Smooth muscle cell (in vitro differentiated cells): ENCODE measurements at regions not wholly inside any gene's neighbourhood (a gene's known extent, or its start where the extent isn't known, plus 50 kb on each side); places are given as distances from the start of the nearest gene placed in this dataset.
A peak's percentile ranks its signal among the peaks of the same experiment; 100 is the strongest.

ENCODE experiments used
- DNase-seq: peaks from one replicate; lab custom pipeline; 2025; ENCODE audit not compliant: unreplicated experiment; lab: John Stamatoyannopoulos, UW
- H2AFZ ChIP-seq: fragments of 200-600 bp; sonication (generic); 2 replicates; pipeline ENCODE4 v1.6.0; 2016; ENCODE audit warnings: antibody characterized with exemption, low read depth, mild to moderate bottlenecking
- H3F3A ChIP-seq: fragments of 200-600 bp; sonication (generic); 2 replicates; pipeline ENCODE4 v1.6.0; 2017; ENCODE audit warnings: antibody characterized with exemption, low read depth
- H3K27ac ChIP-seq: fragments of 200-600 bp; sonication (generic); 2 replicates; pipeline ENCODE4 v1.5.1; 2016; ENCODE audit warnings: low read depth, mild to moderate bottlenecking
- H3K27me3 ChIP-seq: fragments of 200-600 bp; sonication (generic); 2 replicates; pipeline ENCODE4 v1.6.1; 2016; ENCODE audit warnings: low read depth, mild to moderate bottlenecking
- H3K36me3 ChIP-seq: fragments of 200-600 bp; sonication (generic); 2 replicates; pipeline ENCODE4 v1.5.1; 2016; ENCODE audit warnings: low read depth
- H3K4me1 ChIP-seq: fragments of 200-600 bp; sonication (generic); 2 replicates; pipeline ENCODE4 v1.5.1; 2016; ENCODE audit warnings: low read depth
- H3K4me2 ChIP-seq: fragments of 200-600 bp; sonication (generic); 2 replicates; pipeline ENCODE4 v1.6.0; 2016; ENCODE audit warnings: mild to moderate bottlenecking
- H3K4me3 ChIP-seq: fragments of 200-600 bp; sonication (generic); 2 replicates; pipeline ENCODE4 v1.5.1; 2016; ENCODE audit warnings: mild to moderate bottlenecking
- H3K79me2 ChIP-seq: fragments of 200-600 bp; sonication (generic); 2 replicates; pipeline ENCODE4 v1.6.0; 2016; ENCODE audit warnings: low read depth, mild to moderate bottlenecking
- H3K9ac ChIP-seq: fragments of 200-600 bp; sonication (generic); 2 replicates; pipeline ENCODE4 v1.6.0; 2016; ENCODE audit warnings: low read depth
- H3K9me3 ChIP-seq: fragments of 200-600 bp; sonication (generic); replicated peaks from 2 replicates; pipeline ENCODE4 v1.5.1; 2016; ENCODE audit warnings: low read depth
- H4K20me1 ChIP-seq: fragments of 200-600 bp; sonication (generic); 2 replicates; pipeline ENCODE4 v1.6.0; 2016; ENCODE audit warnings: low read depth
- CTCF ChIP-seq: fragments of 200-600 bp; sonication (generic); IDR thresholded peaks from 2 replicates; pipeline ENCODE4 v1.5.1; 2017; ENCODE audit warnings: borderline replicate concordance, mild to moderate bottlenecking, antibody characterized with exemption; ENCODE audit not compliant: insufficient read depth, poor library complexity, severe bottlenecking
- WGBS: methylation state at CpG from one replicate; pipeline ENCODE4 v1.1.7; 2016; ENCODE audit warnings: low lambda C conversion rate; 5-methylcytosine and 5-hydroxymethylcytosine counted together

GRCh38 chr14:41096131-41096530 is 510.5 kb upstream of the LRFN5 start:
- no peak for TF ChIP-seq CTCF
- WGBS: 86% methylated on average over 4 of the region's 4 CpGs

GRCh38 chr14:41087056-41087455 is 519.6 kb upstream of the LRFN5 start:
- Histone ChIP-seq H3K79me2 (no peaks in the 10 kb centered on the region), H3K4me3 (no peak overlapping the region), H3K9me3 (peaks cover 5% of the 10 kb centered on the region), H3K27ac (no peak overlapping the region), H4K20me1 (no peaks in the 10 kb centered on the region), H3K9ac (no peak overlapping the region), H3K4me1 (no peaks in the 10 kb centered on the region), H3K4me2 (no peak overlapping the region), H3K36me3 (peaks cover 6% of the 10 kb centered on the region), H3K27me3 (no peaks in the 10 kb centered on the region), H2AFZ (no peak overlapping the region), H3F3A (peaks cover 4% of the 10 kb centered on the region)
- DNase-seq: no peak
- TF ChIP-seq CTCF: no peak
- WGBS: 95% methylated on average over 3 of the region's 3 CpGs

More at GRCh38 chr14:41096131-41096530, 510.5 kb upstream of the LRFN5 start:
- Histone ChIP-seq H3K4me1 (no peaks in the 10 kb centered on the region), H3F3A (no peaks in the 10 kb centered on the region), H3K27me3 (no peaks in the 10 kb centered on the region), H3K9ac (no peak overlapping the region), H3K4me2 (no peak overlapping the region), H3K79me2 (no peaks in the 10 kb centered on the region), H3K9me3 (no peaks in the 10 kb centered on the region), H3K27ac (no peak overlapping the region), H3K36me3 (no peaks in the 10 kb centered on the region), H2AFZ (no peak overlapping the region), H3K4me3 (no peak overlapping the region), H4K20me1 (no peaks in the 10 kb centered on the region)
- no peak for DNase-seq

- no peaks in the 10 kb centered on the region for H3K27me3 ChIP-seq
- peaks cover 4% of the 10 kb centered on the region for H3K4me1 ChIP-seq
- no peak overlapping the region for H3K27ac ChIP-seq
- no peak overlapping the region for H3K4me2 ChIP-seq
- H3K4me3 ChIP-seq: no peak overlapping the region
- TF ChIP-seq CTCF: no peak
- no peak overlapping the region for H3K9ac ChIP-seq
- 95% methylated on average over 3 of the region's 3 CpGs for whole genome bisulfite sequencing
- H2AFZ ChIP-seq: no peak overlapping the region
- no peak for DNase-seq
- H3K9me3 ChIP-seq: no peaks in the 10 kb centered on the region
- H4K20me1 ChIP-seq: no peaks in the 10 kb centered on the region
- no peaks in the 10 kb centered on the region for H3K79me2 ChIP-seq
- no peaks in the 10 kb centered on the region for H3F3A ChIP-seq
- H3K36me3 ChIP-seq: no peaks in the 10 kb centered on the region
Measured at GRCh38 chr14:41073544-41073943, 533.1 kb upstream of the LRFN5 start.

GRCh38 chr14:41072776-41073175 is 533.9 kb upstream of the LRFN5 start:
- Histone ChIP-seq H3K27me3 (no peaks in the 10 kb centered on the region), H4K20me1 (no peaks in the 10 kb centered on the region), H3K9ac (no peak overlapping the region), H3K27ac (no peak overlapping the region), H3K79me2 (no peaks in the 10 kb centered on the region), H3F3A (no peaks in the 10 kb centered on the region), H3K36me3 (no peaks in the 10 kb centered on the region), H3K9me3 (no peaks in the 10 kb centered on the region), H3K4me2 (peak overlapping the region; percentile 26), H2AFZ (no peak overlapping the region), H3K4me3 (no peak overlapping the region), H3K4me1 (peaks cover 4% of the 10 kb centered on the region)
- DNase-seq: no peak
- TF ChIP-seq CTCF: no peak
